ENCODE measurements at regions not wholly inside any gene's neighbourhood (a gene's known extent, or its start where the extent isn't known, plus 50 kb on each side); places are given as distances from the start of the nearest gene placed in this dataset.

GRCh38 chr14:29069228-29069627 is 302.6 kb downstream of the FOXG1 start:
- no peaks in the 10 kb centered on the region for H3K9me3 ChIP-seq (ENCODE audit: control insufficient read depth, low read length)
- H3K4me1 ChIP-seq (ENCODE audit: control insufficient read depth, insufficient read depth, low read length), result peaks cover 3% of the 10 kb centered on the region
- H3K27ac ChIP-seq (ENCODE audit: low read depth, low read length), result no peak overlapping the region
- no peak overlapping the region for H3K4me3 ChIP-seq (ENCODE audit: low read length)
- no peaks in the 10 kb centered on the region for H3K27me3 ChIP-seq (ENCODE audit: control insufficient read depth, insufficient read depth, low read length, poor library complexity, severe bottlenecking)
- DNase-seq, result no peak
- Mint-ChIP-seq H3K36me3 (ENCODE audit: low read depth) (no peaks in the 10 kb centered on the region), H3K4me3 (no peak overlapping the region), H3K27me3 (ENCODE audit: insufficient read depth) (no peaks in the 10 kb centered on the region), H3K4me1 (no peaks in the 10 kb centered on the region), H3K9me3 (peaks cover 8% of the 10 kb centered on the region), H3K27ac (no peak overlapping the region)
- no peak overlapping the region for H3K9ac ChIP-seq (ENCODE audit: extremely low read depth, low read length, poor library complexity, severe bottlenecking)
- no CpG with 5 or more reads among the region's 1 CpG for WGBS, 2 experiments (ENCODE audit: insufficient coverage in 1 of 2, insufficient read length in 1 of 2)
- TF ChIP-seq CTCF (conservative IDR thresholded peaks at IDR 0.05), result no peak
- no peaks in the 10 kb centered on the region for H3K36me3 ChIP-seq (ENCODE audit: control insufficient read depth, insufficient read depth, low read length)

DNA sequence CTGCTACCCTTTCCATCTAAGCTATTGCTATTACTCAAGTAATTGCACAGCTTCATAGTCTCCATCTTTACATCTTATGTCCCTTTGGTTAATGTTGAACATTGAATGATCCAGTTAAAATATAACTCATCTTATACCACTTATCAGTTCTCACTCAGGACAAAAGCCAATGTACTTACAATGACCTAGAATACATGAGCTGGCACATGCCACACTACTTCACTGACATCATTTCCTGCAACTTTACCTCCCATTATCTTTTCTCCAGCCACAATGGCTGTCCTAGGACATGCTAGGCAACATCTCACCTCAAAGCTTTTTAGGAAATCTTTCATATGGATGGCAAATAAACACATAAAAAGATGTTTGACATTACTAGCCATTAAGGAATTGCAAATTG is 309.2 kb downstream of the FOXG1 start:
- Histone ChIP-seq H3K27ac (ENCODE audit: low read depth, low read length) (no peak overlapping the region), H3K27me3 (ENCODE audit: control insufficient read depth, insufficient read depth, low read length, poor library complexity, severe bottlenecking) (no peaks in the 10 kb centered on the region), H3K9ac (ENCODE audit: extremely low read depth, low read length, poor library complexity, severe bottlenecking) (no peak overlapping the region), H3K9me3 (ENCODE audit: control insufficient read depth, low read length) (no peaks in the 10 kb centered on the region), H3K4me1 (ENCODE audit: control insufficient read depth, insufficient read depth, low read length) (no peaks in the 10 kb centered on the region), H3K36me3 (ENCODE audit: control insufficient read depth, insufficient read depth, low read length) (no peaks in the 10 kb centered on the region), H3K4me3 (ENCODE audit: low read length) (no peak overlapping the region)
- TF ChIP-seq CTCF (conservative IDR thresholded peaks at IDR 0.05), result no peak
- H3K4me1 Mint-ChIP-seq, result no peaks in the 10 kb centered on the region
- H3K9me3 Mint-ChIP-seq, result peaks cover 8% of the 10 kb centered on the region
- H3K4me3 Mint-ChIP-seq, result no peak overlapping the region
- DNase-seq, result no peak
- H3K27ac Mint-ChIP-seq, result no peak overlapping the region
- H3K36me3 Mint-ChIP-seq (ENCODE audit: low read depth), result no peaks in the 10 kb centered on the region
- H3K27me3 Mint-ChIP-seq (ENCODE audit: insufficient read depth), result no peaks in the 10 kb centered on the region

DNA sequence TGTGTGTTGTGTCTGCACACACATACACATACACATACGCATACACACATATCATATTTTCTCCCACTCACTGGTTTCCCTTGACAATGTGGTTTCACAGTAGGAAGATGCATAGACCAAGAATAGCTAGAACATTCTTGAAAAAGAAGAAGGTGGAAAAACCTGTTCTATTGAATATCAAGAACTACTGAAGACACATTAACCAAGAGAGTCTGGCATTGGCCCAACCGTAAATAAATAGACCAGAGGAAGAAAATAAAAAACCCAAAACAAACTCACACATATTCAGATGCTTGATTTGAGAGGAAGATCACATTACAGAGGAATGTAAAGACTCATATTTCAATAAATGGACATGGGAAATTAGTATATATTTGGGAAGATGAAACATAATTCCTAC is 311.3 kb downstream of the FOXG1 start:
- DNase-seq, result no peak
- no peaks in the 10 kb centered on the region for H3K4me1 ChIP-seq (ENCODE audit: control insufficient read depth, insufficient read depth, low read length)
- no peak overlapping the region for H3K4me3 ChIP-seq (ENCODE audit: low read length)
- Mint-ChIP-seq H3K36me3 (ENCODE audit: low read depth) (no peaks in the 10 kb centered on the region), H3K9me3 (peaks cover 4% of the 10 kb centered on the region), H3K4me1 (no peaks in the 10 kb centered on the region), H3K4me3 (no peak overlapping the region), H3K27ac (no peak overlapping the region), H3K27me3 (ENCODE audit: insufficient read depth) (no peaks in the 10 kb centered on the region)
- no peak for TF ChIP-seq CTCF (conservative IDR thresholded peaks at IDR 0.05)
- no peak overlapping the region for H3K27ac ChIP-seq (ENCODE audit: low read depth, low read length)
- no peaks in the 10 kb centered on the region for H3K36me3 ChIP-seq (ENCODE audit: control insufficient read depth, insufficient read depth, low read length)
- H3K27me3 ChIP-seq (ENCODE audit: control insufficient read depth, insufficient read depth, low read length, poor library complexity, severe bottlenecking), result no peaks in the 10 kb centered on the region
- WGBS, 2 experiments (ENCODE audit: insufficient coverage in 1 of 2, insufficient read length in 1 of 2), result 100% methylated on average over 2 of the region's 2 CpGs; no CpG with 5 or more reads in 1 of the 2 experiments
- no peaks in the 10 kb centered on the region for H3K9me3 ChIP-seq (ENCODE audit: control insufficient read depth, low read length)
- H3K9ac ChIP-seq (ENCODE audit: extremely low read depth, low read length, poor library complexity, severe bottlenecking), result no peak overlapping the region
